Medulla oblongata (tissue), 1 donor: ENCODE measurements at regions not wholly inside any gene's neighbourhood (a gene's known extent, or its start where the extent isn't known, plus 50 kb on each side); places are given as distances from the start of the nearest gene placed in this dataset.
"Not testable (repeated sequence)": the region's sequence is repeated elsewhere in the genome, so short reads cannot be mapped to it uniquely, and the experiment has no call there.

ENCODE experiments used
- DNase-seq: peaks from one replicate; pipeline ENCODE4 v3.0.0-alpha.2; 2015; ENCODE audit errors: extremely low spot score

DNA sequence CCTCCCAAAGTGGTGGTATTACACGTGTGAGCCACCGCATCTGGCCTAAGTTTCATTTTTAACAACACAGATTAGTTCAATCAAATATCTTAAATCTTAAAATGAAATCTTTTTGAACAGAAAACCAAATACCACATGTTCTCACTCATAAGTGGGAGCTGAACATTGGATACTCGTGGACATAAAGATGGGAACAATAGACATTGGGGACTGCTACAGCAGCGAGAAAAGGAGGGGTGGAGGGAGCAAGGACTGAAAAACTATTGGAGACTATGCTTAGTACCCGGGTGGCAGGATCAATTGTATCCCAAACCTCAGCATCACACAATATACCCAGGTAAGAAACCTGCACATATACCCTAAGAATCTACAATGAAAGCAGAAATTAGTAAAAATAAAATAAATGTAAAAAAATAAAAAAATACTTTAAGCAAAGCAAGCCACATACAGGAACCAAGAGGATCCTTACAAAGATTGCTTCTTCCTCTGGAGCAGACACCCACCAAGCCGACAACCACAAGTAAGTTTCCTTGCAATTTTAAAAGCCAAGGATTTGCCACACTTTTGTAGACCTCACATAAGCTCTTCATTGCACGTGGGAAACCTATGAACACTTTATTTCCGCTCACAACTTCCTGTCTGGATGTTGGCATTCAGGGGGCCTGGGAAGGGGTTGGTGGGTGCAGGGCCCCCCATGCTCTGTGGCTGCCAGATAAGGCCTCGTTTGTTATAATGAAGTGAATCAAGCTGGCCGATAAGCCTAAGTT is 147.9 kb downstream of the MYCN start:
- no peak for DNase-seq

DNA sequence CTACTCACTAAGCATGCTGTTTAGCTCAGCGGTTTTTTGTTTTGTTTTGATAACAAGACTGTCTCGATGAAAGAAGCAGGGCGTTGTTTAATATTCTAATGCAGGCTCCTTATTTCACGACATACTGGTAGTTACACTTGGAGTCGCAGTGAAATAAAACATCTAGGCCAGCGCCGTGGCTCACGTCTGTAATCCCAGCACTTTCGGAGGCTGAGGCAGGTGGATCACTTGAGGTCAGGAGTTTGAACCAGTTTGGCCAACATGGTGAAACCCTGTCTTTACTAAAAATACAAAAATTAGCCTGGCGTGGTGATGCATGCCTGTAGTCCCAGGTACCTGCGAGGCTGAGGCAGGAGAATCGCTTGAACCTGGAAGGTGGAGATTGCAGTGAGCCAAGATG is 145.8 kb downstream of the MYCN start:
- DNase-seq: not testable (repeated sequence)

DNA sequence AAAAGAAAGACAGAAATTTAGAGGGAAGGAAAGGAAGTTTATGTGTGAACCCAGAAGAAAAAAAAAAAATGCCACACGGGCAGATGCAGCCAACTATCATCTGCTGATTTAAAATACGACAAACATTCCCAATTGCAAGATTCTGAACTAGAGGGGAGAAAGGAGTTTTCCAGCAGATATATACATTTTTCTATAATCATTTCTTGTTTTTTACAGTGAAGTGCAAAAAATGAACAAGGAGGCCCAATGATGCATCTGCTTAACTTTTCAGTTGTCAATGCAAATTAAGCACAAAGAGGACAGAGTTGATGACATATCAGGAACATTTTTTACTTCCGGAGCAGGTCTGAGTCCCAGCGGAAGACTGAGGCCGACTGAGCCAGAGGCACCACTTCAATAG is 144.7 kb downstream of the MYCN start:
- no peak for DNase-seq

DNA sequence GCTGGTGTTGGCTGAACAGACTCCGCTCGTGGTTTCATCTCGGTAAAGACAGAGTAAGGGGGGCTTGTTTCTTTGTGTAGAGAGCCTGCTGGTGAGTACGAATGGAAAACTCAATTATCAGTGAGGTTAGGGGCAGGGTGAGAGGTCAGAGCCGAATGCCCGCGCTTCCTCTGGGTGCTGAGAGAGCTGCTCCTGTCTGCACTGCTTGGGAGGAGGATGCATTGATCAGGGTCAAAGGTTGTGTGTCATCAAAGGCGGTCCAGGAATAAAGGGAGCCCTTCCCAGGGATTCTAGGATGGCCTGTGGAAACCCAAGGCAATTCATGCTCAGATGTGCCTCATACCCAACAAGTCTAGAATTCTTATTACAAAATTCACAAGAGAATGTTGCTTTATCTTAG is 143.9 kb downstream of the MYCN start:
- DNase-seq: no peak

DNA sequence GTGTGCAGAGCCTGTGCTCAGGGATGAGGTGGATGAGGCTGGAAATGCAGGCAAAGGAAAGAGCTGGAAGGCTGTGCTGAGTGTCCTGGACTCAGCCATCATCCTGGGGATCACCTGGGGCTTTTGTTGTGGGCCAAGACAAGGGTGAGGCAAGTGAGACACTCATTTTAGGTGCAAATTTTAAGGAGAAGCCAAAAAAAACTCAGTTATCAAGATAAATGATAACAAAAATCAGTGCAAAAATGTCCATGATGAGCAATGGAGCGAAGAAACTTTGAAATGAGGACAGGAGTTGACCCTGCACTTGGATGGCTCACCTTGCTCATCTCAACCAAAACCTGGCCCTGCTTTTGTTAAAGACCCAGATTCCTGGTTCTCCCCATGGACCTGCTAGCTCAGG is 141.9 kb downstream of the MYCN start:
- DNase-seq: no peak

DNA sequence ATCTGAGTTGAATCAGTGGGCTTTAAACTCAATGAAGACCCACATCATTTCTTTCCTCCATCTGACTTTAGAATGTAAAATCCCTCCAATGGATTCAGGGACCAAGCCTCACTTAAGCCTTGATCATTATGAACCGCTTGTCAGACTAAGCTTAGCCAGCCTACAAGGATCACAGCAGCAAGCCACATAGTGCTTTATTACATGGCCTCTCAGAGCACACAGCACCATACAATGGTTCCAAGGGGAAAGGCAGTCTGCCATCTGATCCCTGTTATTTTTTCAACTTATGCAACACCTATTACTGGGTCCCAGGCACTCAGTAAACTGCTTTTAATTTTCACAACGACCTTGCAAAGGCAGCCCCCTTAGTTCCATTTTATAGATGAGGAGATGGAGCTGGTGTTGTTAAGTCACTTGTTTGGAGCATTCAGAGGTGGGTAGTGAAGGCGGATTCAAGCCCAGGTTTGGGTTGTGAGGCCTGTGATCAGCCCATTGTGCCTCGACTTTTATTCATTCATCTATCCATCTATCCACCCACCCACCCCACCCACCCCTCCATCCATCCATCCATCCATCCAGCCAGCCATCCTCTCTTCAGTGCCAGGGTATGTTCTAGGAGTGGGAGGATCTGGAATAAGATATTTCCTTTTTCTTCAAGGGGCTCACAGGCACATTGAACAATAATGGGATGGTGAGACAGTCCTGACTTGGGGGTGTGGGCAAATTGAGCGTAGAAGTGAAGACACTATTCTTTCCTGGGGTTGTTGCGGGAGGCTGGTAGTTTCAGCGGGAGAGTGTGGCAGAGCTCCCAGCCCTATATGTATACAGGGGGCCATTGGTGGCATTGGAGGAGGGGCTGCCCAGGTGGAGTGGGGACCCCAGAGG is 141.2 kb downstream of the MYCN start:
- no peak for DNase-seq

DNA sequence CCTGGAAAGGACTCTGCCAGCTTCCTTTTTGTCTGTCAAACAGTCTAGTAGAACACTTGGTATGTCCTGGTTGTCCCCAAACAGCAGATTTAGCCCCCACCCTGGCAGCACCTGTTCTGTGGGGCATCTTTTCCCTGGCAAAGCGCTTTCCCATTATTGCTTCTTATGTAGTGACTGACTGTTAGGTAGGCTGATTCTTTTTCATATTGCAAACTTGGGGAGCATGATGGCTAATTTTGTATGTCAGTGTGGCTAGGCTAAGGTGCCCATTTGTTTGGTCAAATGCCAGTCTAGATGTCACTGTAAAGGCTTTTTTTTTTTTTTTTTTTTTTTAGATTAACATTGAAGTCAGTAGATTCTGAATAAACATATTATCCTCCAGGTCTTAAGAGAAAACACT is 140.2 kb downstream of the MYCN start:
- DNase-seq: no peak

DNA sequence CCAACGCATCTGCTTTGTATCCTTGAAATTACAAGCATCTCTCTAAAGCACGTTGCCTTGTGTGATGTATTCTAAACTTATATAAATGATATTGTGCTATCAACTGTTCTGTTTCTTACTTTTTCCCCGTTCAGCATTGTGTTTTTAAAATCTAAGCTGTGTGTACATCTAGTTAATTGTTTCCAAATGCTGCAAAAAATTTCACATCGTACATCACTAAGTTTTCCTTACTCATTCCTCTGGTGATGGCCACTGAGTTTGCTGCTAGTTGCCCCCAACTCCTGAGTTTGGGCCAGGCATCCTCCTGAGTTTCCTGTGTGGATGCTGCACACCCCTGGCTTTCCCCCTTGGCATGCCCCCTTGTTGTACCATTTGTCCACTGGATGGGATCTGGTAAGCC is 139.7 kb downstream of the MYCN start:
- DNase-seq: no peak

DNA sequence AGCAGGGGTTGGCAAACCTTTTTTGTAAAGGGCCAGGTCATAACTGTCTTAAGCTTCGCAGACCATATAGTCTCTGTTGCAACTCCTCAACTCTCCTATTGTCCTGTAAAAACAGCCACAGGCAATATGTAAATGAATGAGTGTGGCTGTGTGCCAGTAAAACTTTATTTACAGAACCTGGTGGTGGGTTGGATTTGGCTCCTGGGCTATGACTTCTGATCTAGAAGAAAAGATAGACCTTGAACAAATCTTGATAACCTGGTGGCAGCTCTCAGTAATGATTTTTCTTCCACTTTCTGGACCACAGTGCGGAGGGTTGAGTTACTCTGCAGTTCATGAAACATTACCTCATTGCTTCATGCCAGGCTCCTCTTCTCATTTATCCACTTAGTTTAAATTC is 139.3 kb downstream of the MYCN start:
- DNase-seq: no peak

DNA sequence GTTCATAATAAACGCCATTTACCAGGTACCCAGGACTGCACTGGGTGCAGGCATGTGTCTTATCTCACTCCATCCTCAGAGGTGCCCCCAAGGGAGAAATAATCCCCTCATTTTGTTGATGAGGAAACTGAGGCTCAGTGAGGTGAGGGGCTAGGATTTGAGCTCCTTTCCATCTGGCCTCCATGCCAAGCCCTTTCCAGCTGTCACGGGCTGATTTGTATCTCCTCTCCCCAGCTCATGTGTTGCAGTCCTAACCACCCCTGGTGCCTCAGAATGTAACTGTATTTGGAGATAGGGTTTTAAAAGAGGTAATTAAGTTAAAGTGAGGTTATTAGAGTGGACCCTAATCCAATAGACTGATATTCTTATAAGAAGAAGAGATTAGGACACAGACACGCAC is 137.3 kb downstream of the MYCN start:
- no peak for DNase-seq

DNA sequence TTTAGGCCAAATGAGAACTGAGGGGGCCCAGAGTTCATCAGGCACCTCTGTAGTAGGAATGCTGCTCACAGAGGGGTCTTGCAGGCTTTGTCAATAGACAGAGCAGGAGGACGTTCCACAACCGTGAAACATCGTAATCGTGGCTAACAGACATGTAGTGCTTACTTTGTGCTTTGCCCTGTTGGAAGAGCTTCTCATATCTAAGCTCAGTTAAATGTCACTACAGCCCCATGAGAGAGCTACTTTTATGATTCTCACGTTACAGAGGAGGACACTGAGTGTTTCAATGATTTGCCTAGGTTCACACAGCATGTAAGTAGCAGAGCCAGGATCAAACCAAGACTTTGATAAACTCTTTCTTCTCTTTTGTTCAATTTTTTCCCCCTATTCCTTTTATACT is 136.6 kb downstream of the MYCN start:
- DNase-seq: no peak

DNA sequence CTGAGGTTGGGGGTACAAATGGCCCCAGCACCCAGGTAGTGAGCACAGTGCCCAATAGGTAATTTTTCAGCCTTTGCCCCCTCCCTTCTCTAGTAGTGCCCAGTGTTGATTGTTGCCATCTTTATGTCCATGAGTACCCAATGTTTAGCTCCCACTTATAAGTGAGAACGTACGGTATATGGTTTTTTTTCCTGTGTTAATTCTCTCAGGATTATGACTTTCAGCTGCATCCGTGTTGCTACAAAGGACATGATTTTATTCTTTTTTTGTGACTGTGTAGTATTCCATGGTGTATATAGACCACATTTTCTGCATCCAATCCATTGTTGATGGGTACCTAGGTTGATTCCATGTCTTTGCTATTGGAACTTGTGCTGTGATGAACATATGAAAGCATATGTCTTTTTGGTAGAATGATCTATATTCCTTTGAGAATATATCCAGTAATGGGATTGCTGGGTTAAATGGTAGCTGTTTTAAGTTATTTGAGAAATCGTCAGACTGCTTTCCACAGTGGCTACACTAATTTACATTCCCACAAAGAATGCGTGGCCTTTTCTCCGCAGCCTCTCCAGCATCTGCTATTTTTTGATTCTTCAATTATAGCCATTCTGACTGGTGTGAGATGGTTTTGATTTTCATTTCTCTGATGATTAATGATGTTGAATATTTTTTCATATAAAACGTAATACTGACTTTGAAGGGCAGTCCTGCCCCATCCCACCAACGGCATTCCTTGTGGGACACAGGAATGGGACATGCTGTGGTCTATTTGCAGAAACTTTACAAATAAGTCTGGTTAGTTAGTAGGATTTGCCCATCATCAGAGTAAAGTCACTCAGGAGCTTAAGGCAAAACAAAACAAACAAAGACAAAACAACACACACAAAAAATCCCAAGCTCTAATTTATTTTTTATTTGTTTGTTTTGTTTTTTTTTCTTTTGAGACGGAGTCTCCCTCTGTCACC is 135.0 kb downstream of the MYCN start:
- no peak for DNase-seq

DNA sequence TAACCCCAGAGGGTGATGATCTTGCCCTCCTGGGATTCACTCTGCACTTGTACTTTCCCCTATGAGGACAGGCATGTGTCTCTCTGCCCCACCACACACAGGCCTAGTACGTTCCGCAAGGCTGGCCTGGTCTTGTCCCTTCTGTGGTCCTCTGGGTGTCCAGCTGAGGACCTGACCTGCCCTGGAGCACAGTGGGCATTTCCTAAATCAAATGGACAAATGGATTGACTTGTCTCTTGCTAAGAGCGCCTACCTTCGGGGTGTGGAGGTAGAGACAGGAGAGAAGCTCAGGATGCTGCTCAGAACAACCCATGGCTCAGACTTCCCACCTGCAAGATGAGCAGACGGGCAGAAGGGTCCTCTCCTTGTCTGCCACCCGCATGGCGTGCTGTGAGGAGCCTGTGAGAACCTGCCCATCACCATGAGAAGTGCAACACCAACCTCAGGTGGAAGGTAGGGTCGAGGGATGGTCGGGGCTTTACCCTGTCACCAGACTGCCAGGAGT is 133.6 kb downstream of the MYCN start:
- no peak for DNase-seq

DNA sequence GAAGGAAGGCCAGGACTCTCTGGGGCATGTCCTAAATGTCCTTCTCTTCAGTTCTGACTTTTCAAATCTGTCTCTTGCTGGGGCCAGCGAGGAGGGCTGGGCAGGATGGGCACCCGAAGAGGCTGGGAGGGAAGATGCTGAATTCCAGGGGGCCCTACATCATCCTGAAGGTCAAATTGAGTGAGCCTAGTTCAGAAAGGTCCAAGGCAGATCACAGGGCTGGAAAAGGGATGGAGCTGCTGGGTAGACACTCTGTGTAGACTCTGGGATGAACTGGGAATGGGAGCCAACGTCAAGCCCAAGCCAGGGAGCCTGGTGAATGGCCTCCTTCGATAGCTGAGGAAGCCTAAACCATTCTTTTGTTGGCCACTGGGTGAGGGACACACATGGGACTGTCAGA is 133.1 kb downstream of the MYCN start:
- no peak for DNase-seq

DNA sequence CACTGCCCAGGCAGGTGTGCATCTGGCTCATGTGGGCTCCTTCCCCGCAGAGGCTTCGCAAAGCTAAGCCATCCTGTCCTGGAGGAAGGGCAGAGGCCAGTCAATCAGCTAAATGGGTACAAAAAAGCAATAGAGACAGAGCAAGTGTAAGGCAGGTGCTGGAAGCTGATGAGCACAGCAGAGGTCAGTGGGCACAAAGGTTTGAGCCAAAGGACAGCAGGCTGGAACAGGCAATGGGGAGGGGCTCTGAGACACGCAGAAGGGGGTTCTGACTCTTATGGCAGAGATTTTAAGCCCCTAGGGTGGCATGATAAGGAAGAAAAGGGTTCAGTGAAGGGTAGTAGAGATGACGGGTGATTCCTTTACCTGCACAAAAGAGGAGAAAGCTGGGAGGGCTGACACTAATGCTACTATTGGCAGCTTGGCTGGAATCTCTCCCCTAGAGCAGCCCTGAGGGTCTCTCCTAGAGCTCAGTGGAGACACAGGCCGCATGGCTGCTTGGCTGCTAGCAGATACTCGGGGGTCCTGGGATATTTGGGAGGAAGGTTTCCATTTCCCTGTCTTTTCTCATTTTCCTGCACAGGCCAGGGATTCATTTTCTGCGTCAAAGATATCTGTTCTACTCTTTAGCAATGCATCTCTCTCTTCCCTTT is 132.4 kb downstream of the MYCN start:
- DNase-seq: no peak

DNA sequence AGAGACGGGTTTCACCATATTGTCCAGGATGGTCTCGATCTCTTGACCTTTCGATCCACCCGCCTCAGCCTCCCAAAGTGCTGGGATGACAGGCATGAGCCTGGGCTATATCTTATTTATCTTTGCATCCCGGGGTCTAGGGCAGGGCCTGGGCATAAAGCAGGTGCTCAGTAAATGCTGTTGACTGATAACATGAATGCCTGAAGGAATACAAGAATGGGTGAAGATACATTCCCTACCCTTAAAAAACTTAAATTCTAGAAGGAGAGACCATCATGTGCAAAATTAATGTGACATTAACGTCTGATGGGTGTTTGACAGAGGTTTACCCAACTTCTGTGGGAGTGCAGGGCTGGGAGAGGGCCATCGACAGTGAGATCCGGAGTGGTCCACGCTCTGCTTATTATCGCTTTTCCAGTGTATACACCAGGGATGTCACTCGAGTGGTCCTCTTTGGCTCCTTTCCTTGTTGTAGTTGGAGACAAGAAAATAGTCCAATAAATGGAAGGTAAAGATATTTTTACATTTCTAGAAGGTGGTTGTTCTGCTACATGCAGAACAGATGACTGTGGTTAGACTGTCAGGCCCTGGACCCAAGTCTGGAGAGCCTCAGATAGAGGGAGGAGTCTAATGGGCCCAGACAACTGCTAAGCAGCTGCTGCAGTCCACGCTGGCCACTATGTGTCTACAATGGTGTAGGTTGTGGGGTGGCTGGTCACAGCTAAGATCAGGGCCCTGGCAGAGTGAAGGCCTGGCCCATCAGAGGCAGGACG is 131.7 kb downstream of the MYCN start:
- no peak for DNase-seq

DNA sequence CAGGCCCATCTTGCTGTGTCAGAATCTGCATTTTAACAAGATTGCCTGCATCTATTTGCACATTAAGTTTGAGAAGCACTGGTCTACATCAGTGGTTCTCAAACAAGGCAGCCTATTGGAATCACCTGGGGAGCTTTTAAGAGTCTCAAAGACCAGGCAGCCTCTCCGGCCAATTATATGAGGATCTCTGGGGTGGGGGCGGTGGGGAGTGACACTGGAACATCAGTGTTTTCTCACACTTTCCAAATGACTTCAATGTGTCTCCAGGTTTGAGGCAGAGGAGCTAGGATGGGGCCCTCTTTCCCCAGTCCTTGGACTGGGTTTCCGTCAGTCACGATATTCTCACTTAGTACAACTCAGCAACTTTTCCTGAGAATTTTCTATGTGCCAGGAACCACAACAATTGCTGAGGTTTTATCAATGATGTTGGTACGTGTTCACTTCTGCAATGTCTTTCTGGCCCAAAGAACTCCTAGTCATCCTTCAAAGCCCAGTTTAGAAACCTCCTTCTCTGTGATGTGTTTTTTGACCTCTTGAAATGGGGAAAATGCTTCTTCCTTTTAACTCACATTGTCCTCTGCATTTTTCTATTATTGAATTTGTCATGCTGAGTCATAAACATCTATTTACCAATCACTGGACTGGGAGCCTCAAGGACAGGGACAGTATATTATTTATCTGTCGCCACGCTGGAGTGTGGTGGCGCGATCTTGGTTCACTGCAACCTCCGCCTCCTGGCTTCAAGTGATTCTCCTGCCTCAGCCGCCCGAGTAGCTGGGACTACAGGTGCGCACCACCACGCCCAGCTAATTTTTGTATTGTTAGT is 130.9 kb downstream of the MYCN start:
- no peak for DNase-seq

DNA sequence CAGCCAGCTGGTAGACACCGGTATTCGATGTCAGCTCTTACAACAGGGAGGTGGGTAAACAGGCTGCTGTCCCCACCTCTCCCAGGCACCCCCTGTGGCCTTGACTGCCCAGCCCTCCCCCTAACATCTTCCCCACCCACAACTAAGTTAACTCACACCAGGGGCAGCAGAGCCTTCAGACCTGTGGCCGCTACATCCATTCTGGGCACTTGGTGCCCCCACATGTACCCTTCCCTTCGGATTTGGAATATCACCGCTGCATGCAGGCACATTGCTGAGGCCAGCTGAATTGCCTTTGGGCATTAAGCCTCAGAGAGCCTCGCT is 130.3 kb downstream of the MYCN start:
- DNase-seq: no peak

DNA sequence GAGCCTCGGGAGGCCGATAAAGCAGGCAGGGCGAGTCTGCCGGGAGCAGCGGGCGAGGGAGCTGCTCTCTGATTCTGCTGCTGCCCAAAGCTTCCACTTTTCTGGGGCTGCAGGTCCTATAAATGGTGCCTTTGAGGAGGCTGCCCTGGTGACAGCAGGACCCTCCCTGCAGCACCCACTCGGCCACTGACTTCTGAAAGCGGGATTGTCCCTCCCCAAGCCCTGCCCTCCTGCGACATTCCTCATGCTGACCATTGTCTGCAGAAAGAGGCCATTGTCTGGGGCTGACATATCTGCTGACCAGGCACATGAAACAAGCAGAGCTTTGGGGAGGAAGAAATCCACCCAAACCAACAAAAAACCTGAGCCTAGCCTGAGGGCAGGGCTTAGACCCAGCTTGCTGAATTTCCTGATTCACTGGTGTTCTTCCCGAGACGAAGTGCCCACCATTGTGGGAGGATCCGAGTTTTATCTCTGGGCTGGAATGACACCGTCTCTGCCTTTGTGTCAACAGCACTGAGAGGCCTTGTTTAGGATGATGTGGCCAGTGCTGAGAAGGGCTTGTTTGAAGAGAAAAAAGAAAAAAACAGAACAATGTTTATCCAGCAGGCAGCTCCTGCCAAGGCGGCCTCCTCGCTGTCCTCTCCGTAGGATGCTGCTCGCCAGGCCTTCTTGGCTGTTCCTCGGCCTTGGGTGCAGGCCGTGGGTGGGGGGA is 129.7 kb downstream of the MYCN start:
- DNase-seq: peak; percentile 97
